Activated T-cell treated with anti-CD3 and anti-CD28 coated beads, Interleukin-2, amount 50 U/mL, for 4 hours (primary cell): ENCODE measurements at regions not wholly inside any gene's neighbourhood (a gene's known extent, or its start where the extent isn't known, plus 50 kb on each side); places are given as distances from the start of the nearest gene placed in this dataset.
"Not testable (repeated sequence)": the region's sequence is repeated elsewhere in the genome, so short reads cannot be mapped to it uniquely, and the experiment has no call there.

Source experiments
- ATAC-seq, 2 donors: fragments of 200-7000 bp; cut with Tn5 transposase; one replicate each; pipeline ENCODE4 v1.10.0; 2021
- DNase-seq: peaks from one replicate; pipeline ENCODE4 v3.0.0-alpha.2; 2020
- H3K27me3 Mint-ChIP-seq: one replicate; pipeline ENCODE4 v1.8.0; 2021; ENCODE audit warnings: low read depth, mixed read lengths
- H3K36me3 Mint-ChIP-seq: one replicate; pipeline ENCODE4 v1.8.0; 2022; ENCODE audit warnings: mixed read lengths; ENCODE audit not compliant: insufficient read depth
- H3K4me1 Mint-ChIP-seq: one replicate; pipeline ENCODE4 v1.8.0; 2021; ENCODE audit warnings: low read depth, mixed read lengths
- H3K4me3 Mint-ChIP-seq: one replicate; pipeline ENCODE4 v1.8.0; 2021; ENCODE audit warnings: mild to moderate bottlenecking, moderate library complexity, mixed read lengths
- H3K9me3 Mint-ChIP-seq: one replicate; pipeline ENCODE4 v1.8.0; 2021; ENCODE audit warnings: mixed read lengths

DNA sequence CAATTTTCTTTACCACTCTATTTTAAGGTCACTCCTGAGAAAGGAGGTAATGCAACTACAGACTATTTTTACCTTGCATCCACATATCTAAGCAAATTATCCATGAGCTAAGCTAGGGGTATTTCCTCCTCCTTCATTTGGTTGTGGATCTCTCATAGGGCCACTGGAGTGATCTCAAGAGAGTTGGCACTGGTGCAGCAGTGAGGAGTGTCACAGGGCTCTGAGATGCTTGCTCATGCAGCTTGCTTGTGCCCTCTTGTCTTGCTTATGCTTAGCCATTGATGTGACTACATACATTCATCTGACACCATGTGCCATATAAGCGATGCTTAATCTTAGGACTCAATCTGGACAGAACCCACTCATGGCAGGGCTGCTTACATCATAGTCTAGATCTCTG, 950.3 kb downstream of the TSN start:
- Mint-ChIP-seq H3K36me3 (no peaks in the 10 kb centered on the region), H3K27me3 (no peaks in the 10 kb centered on the region), H3K9me3 (peaks cover 5% of the 10 kb centered on the region), H3K4me3 (no peak overlapping the region), H3K4me1 (no peaks in the 10 kb centered on the region)
- ATAC-seq, result no peak
- no peak for DNase-seq

DNA sequence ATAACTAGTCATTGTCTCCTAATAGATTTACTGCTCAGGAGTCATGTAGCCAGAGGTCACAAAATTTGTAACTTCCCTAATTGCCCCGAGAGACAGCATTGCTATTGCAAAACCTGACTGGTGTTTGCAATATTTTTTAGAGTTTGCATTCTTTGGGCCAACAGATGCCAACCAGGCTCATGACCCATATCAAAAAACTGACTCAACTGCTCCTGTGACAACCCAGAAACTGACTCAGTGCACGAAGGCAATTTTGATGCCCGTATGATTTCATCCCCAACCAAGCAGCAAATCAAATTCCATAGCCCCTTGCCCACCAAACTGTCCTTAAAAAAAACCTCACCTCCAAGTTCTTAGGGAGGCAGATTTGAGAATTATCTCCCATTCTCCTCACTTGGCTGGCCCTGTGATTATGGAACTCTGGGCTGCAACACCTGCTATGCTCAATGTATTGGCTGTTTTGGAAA, 951.3 kb downstream of the TSN start:
- H3K27me3 Mint-ChIP-seq, result no peaks in the 10 kb centered on the region
- no peaks in the 10 kb centered on the region for H3K36me3 Mint-ChIP-seq
- ATAC-seq (no peak), DNase-seq (no peak)
- H3K9me3 Mint-ChIP-seq, result peaks cover 5% of the 10 kb centered on the region
- H3K4me1 Mint-ChIP-seq, result no peaks in the 10 kb centered on the region
- H3K4me3 Mint-ChIP-seq, result no peak overlapping the region

DNA sequence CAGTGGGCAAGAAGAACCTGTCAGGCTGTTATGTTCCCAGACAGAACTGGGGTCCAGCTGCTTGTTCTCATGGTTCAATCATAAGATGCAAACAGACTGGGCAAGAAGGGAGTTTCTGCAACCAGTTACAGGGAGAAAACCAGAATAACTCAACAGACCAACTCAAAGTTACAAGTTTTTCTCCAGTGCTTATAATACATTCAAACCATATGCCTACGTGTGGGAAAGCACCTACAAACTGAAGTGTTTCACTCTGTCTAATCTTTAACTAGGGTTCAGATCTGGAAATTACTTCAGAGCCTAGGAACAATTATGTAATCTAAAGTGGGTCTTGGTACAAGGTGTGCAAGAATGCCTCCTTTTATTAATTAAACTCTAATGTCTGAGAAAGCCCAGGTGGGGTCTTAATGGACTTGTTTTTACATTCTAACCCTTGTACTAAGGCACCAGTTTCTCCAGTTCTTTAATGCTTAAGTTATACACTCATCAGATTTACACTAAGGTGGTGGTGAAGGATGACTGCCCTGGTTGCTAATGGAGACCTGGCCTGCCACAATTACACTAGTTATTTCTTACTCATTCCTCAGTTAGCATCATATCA, 951.9 kb downstream of the TSN start:
- Mint-ChIP-seq H3K9me3 (peaks cover 5% of the 10 kb centered on the region), H3K4me3 (no peak overlapping the region), H3K4me1 (no peaks in the 10 kb centered on the region), H3K36me3 (no peaks in the 10 kb centered on the region), H3K27me3 (no peaks in the 10 kb centered on the region)
- DNase-seq (no peak), ATAC-seq (no peak)

DNA sequence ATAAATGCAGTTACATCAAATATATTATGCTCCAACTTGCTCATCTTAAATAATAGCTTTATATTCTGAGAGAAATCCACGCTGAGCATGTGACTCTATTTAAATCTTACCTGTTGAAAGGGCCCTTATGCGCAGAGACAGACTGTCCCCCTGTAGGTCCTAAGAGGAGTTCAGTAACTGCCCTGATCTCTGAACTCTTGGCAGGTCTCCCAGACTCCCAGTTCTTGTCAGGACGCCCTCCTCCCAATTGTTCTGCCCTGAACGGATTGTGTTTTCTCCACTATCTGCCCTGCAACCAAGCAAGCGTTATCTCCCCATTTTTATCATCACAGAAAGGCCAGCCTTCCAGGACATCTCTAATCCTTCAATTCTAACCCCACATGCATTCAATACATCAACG, 954.6 kb downstream of the TSN start:
- ATAC-seq (no peak), DNase-seq (no peak)
- Mint-ChIP-seq H3K36me3 (no peaks in the 10 kb centered on the region), H3K4me3 (no peak overlapping the region), H3K27me3 (no peaks in the 10 kb centered on the region), H3K9me3 (peaks cover 13% of the 10 kb centered on the region), H3K4me1 (no peaks in the 10 kb centered on the region)

DNA sequence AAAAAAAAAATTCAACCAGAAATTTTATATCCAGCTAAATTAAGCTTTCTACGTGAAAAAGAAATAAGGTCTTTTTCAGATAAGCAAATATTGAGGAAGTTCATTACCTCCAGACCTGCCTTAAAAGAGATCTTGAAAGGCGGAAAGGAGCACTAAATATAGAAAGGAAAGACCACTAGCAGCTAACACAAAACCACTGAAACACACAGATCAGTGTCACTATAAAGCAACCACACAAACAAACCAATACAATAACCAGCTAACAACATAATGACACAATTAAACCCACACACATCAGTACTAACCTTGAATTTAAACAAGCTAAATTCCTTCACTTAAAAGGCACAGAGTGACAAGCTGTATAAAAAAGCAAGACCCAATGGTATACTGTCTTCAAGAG, 958.3 kb downstream of the TSN start:
- H3K4me3 Mint-ChIP-seq, result no peak overlapping the region
- no peaks in the 10 kb centered on the region for H3K27me3 Mint-ChIP-seq
- peaks cover 13% of the 10 kb centered on the region for H3K9me3 Mint-ChIP-seq
- DNase-seq (no peak), ATAC-seq (no peak)
- no peaks in the 10 kb centered on the region for H3K36me3 Mint-ChIP-seq
- H3K4me1 Mint-ChIP-seq, result no peaks in the 10 kb centered on the region

DNA sequence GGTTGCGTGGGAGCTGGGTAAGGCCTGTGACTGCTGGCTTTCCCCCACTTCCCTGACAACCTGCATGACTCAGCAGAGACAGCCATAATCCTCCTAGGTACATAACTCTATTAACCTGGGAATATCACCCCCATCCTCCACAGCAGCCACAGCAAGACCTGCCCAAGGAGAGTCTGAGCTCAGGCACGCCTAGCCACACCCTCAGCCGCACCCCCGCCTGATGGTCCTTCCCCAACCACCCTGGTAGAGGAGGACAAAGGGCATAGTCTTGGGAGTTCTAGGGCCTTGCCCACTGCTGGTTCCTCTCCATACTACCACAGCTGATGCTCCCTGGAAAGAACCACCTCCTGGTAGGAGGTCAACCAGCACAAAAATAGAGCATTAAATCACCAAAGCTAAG, 965.4 kb downstream of the TSN start:
- not testable (repeated sequence) for ATAC-seq, DNase-seq, H3K4me3 Mint-ChIP-seq, H3K27me3 Mint-ChIP-seq, H3K4me1 Mint-ChIP-seq, H3K36me3 Mint-ChIP-seq
- peaks cover 10% of the 10 kb centered on the region for H3K9me3 Mint-ChIP-seq

DNA sequence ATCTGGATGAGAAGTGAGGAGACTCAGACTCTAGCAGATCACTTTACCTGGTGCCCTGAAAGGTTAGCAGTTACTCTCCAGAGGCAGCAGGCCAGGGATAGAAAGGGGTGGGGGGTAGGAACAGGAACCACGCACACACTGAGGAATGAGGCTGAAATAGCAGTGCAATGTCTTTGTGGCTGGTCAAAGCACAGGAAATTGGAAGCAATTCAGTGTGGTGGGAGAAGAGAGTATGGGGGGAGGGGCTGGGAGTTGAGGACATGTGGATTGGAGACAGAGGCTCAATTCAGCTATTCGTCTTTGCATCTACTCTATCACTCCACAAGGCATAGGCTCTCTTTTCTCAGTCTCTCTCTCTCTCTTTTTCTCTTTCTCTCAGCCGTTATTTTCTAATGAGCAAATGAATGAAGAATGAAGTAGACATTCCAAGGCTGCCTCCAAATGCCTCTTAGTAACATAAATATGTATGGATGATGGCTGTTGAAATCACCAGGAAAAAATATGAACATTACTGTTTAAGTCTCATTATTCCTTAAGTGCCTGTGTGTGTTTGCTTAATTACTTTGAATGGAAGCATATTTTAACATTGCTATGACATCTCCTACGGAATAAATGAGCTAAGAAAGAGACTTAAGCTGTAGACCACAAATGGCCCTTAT, 979.4 kb downstream of the TSN start:
- Mint-ChIP-seq H3K4me3 (no peak overlapping the region), H3K4me1 (no peaks in the 10 kb centered on the region), H3K27me3 (no peaks in the 10 kb centered on the region), H3K9me3 (peaks cover 6% of the 10 kb centered on the region), H3K36me3 (no peaks in the 10 kb centered on the region)
- no peak for DNase-seq
- no peak for ATAC-seq

DNA sequence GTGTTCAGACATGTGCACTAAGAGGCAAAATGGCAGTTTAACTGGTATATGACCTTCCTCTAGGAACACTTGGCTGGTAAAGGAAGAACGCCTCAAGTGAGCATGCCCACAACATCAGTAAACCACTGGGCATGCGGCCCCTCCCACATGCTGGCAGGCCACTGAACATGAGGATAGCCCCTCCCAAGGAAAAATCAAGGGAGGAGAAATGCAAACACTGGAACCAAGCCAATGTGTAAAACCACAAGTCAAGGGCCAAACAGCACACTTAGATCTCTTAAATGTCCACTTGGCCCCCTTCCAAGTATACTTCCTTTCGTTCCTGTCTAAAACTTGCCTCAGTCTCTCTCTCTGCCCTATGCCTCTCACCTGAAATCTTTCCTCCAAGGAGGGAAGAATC, 980.8 kb downstream of the TSN start:
- Mint-ChIP-seq H3K4me3 (no peak overlapping the region), H3K27me3 (no peaks in the 10 kb centered on the region), H3K36me3 (no peaks in the 10 kb centered on the region), H3K9me3 (peaks cover 6% of the 10 kb centered on the region), H3K4me1 (no peaks in the 10 kb centered on the region)
- DNase-seq, result no peak
- ATAC-seq, result no peak

DNA sequence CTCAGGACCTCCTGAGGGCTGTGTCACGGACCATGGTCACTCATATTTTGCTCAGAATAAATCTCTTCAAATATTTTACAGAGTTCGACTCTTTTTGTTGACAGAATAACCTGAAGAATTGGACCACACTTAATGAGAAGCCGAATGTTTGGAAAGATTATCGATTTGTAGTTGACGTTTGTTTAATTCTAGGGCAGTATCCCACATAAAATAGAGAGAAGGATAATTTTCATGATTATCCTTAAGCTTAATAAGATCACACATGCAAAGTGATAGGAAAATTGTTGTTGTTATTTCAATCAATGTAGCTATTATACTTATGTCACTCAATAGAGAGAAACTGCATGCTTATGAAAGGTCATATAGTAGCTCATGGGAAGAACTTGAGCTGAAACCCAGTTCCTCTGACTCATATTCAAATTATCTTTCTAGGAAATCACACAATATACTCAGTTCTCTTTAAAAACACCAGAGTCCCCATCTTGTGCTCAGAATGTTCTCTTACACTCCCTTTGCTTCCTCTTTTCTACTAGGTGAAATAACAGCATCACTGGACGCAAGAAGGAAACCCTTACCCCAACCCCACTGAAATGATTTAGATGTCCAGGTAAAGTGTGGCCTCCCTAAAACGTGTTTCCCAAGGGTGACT, 982.1 kb downstream of the TSN start:
- no peak for DNase-seq
- H3K27me3 Mint-ChIP-seq, result no peaks in the 10 kb centered on the region
- no peak for ATAC-seq
- peaks cover 6% of the 10 kb centered on the region for H3K9me3 Mint-ChIP-seq
- no peaks in the 10 kb centered on the region for H3K36me3 Mint-ChIP-seq
- H3K4me1 Mint-ChIP-seq, result no peaks in the 10 kb centered on the region
- no peak overlapping the region for H3K4me3 Mint-ChIP-seq

DNA sequence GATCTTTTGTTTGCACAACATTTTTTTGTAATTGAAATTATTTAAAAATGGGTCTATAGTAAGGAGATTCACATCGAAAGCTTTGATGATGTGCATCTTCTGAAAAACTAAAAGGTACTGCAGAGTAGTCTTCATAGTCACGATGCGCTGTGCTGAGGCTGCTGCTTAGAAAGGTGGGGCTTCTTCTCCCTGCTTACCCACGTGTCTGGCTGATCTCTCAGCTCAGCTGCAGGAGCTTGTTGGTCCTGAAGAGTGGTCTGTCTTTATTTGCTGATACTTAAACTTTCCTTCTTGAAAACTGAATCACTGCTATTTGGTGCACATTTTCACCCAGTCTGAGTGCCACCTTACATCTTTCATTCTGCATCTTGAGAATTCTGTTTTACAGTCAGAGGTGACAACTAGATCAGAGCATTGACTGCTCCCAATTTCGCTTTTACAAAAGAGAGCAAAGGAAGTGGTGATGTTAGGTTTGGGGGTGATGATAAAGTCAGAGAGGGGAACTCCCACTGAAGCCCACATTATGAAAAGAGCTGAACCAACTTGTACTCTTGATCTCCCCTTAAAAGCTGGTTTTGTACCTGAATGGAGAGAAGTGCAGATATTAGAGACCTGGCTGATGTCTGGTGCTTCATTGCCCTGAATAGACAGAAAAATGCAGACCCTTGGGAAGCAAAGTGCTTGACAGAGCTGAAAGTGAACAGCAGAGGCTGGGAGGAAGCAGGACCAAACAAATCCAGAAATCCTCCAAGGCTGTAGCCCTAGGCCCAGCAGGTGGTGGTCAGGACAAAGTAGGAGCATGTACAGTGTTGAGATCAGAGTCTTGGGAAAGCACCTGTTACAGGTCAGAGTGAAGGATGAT, 984.5 kb downstream of the TSN start:
- ATAC-seq (no peak), DNase-seq (no peak)
- Mint-ChIP-seq H3K9me3 (peaks cover 6% of the 10 kb centered on the region), H3K36me3 (no peaks in the 10 kb centered on the region), H3K27me3 (no peaks in the 10 kb centered on the region), H3K4me3 (no peak overlapping the region), H3K4me1 (no peaks in the 10 kb centered on the region)

DNA sequence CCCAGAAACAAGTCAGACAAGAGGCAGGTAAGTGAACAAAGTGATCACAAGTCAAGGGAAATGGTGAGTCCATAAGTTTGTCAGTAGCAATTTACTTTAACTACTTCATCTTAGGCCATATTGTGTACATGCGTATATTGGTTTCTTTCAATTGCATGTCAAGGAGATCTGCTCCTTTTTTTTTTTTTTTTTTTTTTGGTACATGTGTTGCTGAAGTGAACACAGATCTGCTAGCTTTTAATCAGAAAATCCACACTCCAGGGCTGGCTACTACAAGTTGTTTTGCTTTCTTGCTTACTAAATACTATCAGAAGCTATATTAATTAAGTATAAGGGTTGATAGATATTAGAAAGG, 985.1 kb downstream of the TSN start:
- DNase-seq (no peak), ATAC-seq (no peak)
- Mint-ChIP-seq H3K4me1 (no peaks in the 10 kb centered on the region), H3K9me3 (peaks cover 6% of the 10 kb centered on the region), H3K27me3 (no peaks in the 10 kb centered on the region), H3K4me3 (no peak overlapping the region), H3K36me3 (no peaks in the 10 kb centered on the region)

DNA sequence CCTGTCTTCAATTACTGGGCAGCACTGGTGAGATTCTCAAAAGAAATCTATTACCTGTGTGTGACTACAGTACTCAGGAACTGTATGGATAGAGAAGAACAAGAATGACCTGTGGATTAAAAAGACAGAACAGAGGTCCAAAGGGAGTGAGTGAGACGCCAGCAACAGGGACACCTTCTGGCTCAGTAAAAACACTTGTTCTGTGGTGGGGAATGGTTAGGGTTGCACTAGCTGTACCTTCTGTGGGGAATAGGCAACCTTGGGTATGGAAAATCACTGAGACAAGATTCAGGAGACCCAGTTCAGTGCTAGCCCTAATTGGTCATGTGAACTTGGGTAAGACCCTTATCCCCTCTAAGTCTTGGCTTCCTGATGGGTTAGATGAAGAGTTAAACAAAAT, 986.0 kb downstream of the TSN start:
- ATAC-seq (no peak), DNase-seq (no peak)
- Mint-ChIP-seq H3K36me3 (no peaks in the 10 kb centered on the region), H3K9me3 (peaks cover 6% of the 10 kb centered on the region), H3K4me3 (no peak overlapping the region), H3K27me3 (no peaks in the 10 kb centered on the region), H3K4me1 (no peaks in the 10 kb centered on the region)

DNA sequence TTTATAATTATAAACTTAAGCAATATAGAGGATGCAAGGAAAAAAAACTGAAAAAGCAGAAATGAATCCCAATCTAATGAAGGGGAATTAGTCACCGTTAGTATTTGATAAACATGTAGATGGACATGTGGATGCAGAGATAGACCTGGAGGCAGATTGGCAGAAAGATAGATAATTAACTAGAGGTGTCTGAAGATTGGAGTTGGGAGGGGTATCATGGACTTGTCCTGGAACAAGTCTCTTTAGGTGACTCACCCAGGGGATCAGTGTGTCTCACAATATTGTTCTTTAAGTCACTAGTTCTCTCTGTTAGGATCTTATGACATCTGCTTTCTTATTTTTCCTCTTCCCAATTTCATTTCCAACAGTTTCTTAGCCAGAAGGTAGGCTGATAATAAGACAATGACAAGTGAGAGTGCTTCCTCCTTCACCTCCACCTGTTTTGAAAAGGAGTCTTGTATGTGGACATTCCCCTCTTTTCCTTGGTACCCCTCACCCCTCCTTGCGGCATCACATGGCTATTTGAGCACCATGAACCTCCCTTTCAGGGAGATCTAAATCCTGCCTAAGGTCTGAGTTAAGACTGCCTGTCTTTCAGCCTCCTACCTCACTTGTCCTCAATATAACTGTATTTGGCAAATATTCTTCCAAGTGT, 987.7 kb downstream of the TSN start:
- no peaks in the 10 kb centered on the region for H3K27me3 Mint-ChIP-seq
- DNase-seq (no peak), ATAC-seq (no peak)
- H3K4me1 Mint-ChIP-seq, result no peaks in the 10 kb centered on the region
- H3K4me3 Mint-ChIP-seq, result no peak overlapping the region
- H3K36me3 Mint-ChIP-seq, result no peaks in the 10 kb centered on the region
- H3K9me3 Mint-ChIP-seq, result peaks cover 2% of the 10 kb centered on the region

DNA sequence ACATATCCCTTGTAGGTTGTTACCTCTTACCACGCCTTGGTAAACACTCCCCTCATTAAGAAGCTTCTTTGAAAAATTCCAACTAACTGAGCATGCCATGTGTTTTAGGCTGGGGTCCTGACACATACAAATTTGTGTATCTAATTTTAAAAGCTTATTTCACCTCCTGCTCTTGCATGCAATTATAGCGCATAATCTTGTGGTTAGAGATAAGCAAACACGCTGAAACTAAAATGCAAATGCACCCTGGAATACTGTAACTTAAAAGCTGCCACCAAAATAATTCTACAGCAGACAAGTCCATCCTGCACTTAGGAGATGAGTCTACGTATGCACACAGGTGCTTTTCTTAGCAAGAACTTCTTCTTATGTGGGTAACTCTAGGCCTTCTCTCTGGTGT, 990.2 kb downstream of the TSN start:
- DNase-seq, result no peak
- Mint-ChIP-seq H3K4me3 (no peak overlapping the region), H3K9me3 (peaks cover 3% of the 10 kb centered on the region), H3K4me1 (no peaks in the 10 kb centered on the region), H3K36me3 (no peaks in the 10 kb centered on the region), H3K27me3 (no peaks in the 10 kb centered on the region)
- no peak for ATAC-seq
